Lung (tissue), 11 donors: ENCODE measurements at regions not wholly inside any gene's neighbourhood (a gene's known extent, or its start where the extent isn't known, plus 50 kb on each side); places are given as distances from the start of the nearest gene placed in this dataset.

Experiments used
- ATAC-seq: fragments of 200-7000 bp; cut with Tn5 transposase; one replicate; pipeline ENCODE4 v1.9.1; 2020; ENCODE audit warnings: moderate number of reproducible peaks; ENCODE audit not compliant: insufficient read depth, low FRiP score
- DNase-seq, 3 donors: peaks; one replicate each; pipeline ENCODE4 v3.0.0-alpha.2; 2013 to 2017
- H3K27ac ChIP-seq, 2 donors: one replicate each; pipeline ENCODE4 v1.5.1; 2013; ENCODE audit warnings: mild to moderate bottlenecking in 2 of 2, moderate library complexity in 2 of 2, control low read depth in 1 of 2, inconsistent platforms in 1 of 2, low read depth in 1 of 2, low read length in 1 of 2
- H3K27me3 ChIP-seq, 3 donors: one replicate each; pipeline ENCODE4 v1.5.1; 2013; ENCODE audit warnings: low read length in 2 of 3; ENCODE audit not compliant: control insufficient read depth in 3 of 3, insufficient read depth in 3 of 3
- H3K36me3 ChIP-seq, 4 donors: one replicate each; pipeline ENCODE4 v1.5.1; 2013; ENCODE audit warnings: low read length in 4 of 4, mild to moderate bottlenecking in 1 of 4, moderate library complexity in 1 of 4; ENCODE audit not compliant: control insufficient read depth in 4 of 4, insufficient read depth in 4 of 4
- H3K4me1 ChIP-seq, 5 donors: one replicate each; pipeline ENCODE4 v1.5.1; 2013; ENCODE audit warnings: low read length in 5 of 5, mild to moderate bottlenecking in 2 of 5, moderate library complexity in 1 of 5; ENCODE audit not compliant: control insufficient read depth in 5 of 5, insufficient read depth in 5 of 5
- H3K4me3 ChIP-seq: one replicate; pipeline ENCODE4 v1.5.1; 2013; ENCODE audit warnings: mild to moderate bottlenecking, control low read depth, moderate library complexity
- H3K9ac ChIP-seq, 2 donors: one replicate each; pipeline ENCODE4 v1.5.1; 2013; ENCODE audit warnings: low read length in 2 of 2, control low read depth in 1 of 2; ENCODE audit not compliant: insufficient read depth in 1 of 2
- H3K9me3 ChIP-seq, 4 donors: one replicate each; pipeline ENCODE4 v1.5.1; 2013; ENCODE audit warnings: low read length in 3 of 4, mild to moderate bottlenecking in 1 of 4, moderate library complexity in 1 of 4; ENCODE audit not compliant: control insufficient read depth in 4 of 4, insufficient read depth in 3 of 4
- WGBS, 2 donors: extraction: QIAGEN DNeasy Blood & Tissue Kit; methylation state at CpG; one replicate each; pipeline ENCODE4 v1.1.7; 2013; 5-methylcytosine and 5-hydroxymethylcytosine counted together
- TF ChIP-seq, protein P1 (sequence below): IDR thresholded peaks from 2 replicates; pipeline ENCODE4 v1.5.1; 2012; ENCODE audit warnings: mild to moderate bottlenecking; ENCODE audit errors: control extremely low read depth, extremely low read depth
- donor health status: control.
- donor health status: control.
- donor health status: Bipolar disorder and iron deficiency.
- donor health status: healthy.
- donor health status: DM: yes; HTN: yes; CAD: no.

DNA sequence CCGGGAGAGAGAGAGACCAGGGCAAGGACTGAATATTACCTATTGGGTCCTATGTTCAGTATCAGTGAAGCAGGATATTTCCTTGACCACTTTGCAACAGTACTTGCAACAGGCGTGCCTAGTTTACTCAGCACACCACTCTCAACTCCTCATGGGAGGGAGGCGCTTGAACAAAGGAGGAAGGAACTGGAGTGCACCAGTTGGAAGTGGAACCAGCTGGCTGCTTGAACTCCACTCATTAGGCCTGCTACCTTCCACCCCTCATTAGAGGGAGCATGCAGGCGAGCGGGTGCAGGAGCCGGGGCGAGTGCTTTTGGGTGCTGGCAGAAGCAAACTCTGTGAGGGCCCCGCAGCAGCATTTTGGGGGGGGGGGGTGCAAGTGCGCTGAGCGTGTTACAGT, 1369.6 kb upstream of the RAG2 start:
- TF ChIP-seq, protein P1, sequence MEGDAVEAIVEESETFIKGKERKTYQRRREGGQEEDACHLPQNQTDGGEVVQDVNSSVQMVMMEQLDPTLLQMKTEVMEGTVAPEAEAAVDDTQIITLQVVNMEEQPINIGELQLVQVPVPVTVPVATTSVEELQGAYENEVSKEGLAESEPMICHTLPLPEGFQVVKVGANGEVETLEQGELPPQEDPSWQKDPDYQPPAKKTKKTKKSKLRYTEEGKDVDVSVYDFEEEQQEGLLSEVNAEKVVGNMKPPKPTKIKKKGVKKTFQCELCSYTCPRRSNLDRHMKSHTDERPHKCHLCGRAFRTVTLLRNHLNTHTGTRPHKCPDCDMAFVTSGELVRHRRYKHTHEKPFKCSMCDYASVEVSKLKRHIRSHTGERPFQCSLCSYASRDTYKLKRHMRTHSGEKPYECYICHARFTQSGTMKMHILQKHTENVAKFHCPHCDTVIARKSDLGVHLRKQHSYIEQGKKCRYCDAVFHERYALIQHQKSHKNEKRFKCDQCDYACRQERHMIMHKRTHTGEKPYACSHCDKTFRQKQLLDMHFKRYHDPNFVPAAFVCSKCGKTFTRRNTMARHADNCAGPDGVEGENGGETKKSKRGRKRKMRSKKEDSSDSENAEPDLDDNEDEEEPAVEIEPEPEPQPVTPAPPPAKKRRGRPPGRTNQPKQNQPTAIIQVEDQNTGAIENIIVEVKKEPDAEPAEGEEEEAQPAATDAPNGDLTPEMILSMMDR: no peak
- Histone ChIP-seq H3K4me1 (peaks cover 0 to 4% (median 0%) of the 10 kb centered on the region in 5 donors), H3K27ac (no peak overlapping the region), H3K9ac (no peak overlapping the region), H3K36me3 (no peaks in the 10 kb centered on the region), H3K9me3 (peaks cover 0 to 5% (median 0%) of the 10 kb centered on the region in 4 donors), H3K4me3 (no peak overlapping the region), H3K27me3 (no peaks in the 10 kb centered on the region)
- no peak for ATAC-seq
- 80 to 92% methylated on average over 10 of the region's 10 CpGs for WGBS, 2 donors
- DNase-seq: no peak

DNA sequence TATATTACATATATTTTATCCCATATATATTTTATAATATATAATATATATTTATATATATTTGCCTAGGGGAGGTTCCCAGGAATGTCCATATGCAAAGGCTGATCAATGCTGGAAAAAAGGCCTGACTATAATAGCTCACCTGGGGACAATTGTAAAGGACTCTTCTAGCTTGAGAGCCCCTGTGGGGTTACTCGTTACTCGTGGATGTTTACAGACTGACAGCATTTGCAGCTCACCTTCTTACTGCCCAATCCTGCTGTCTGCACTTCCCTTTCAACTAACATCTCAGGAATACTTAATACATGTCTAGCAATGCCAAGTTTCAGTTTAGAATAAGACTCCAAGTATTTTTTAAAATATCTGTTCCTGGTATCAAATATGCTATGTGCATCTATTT, 1365.4 kb upstream of the RAG2 start:
- peaks cover 0 to 5% (median 0%) of the 10 kb centered on the region in 4 donors for H3K9me3 ChIP-seq
- 63 to 94% methylated on average over 2 of the region's 2 CpGs for WGBS, 2 donors
- no peak overlapping the region for H3K27ac ChIP-seq
- ATAC-seq: no peak
- TF ChIP-seq, protein P1: no peak
- H3K36me3 ChIP-seq: no peaks in the 10 kb centered on the region
- peaks cover 0 to 4% (median 0%) of the 10 kb centered on the region in 5 donors for H3K4me1 ChIP-seq
- DNase-seq: no peak
- no peak overlapping the region for H3K9ac ChIP-seq
- H3K27me3 ChIP-seq: no peaks in the 10 kb centered on the region
- no peak overlapping the region for H3K4me3 ChIP-seq

DNA sequence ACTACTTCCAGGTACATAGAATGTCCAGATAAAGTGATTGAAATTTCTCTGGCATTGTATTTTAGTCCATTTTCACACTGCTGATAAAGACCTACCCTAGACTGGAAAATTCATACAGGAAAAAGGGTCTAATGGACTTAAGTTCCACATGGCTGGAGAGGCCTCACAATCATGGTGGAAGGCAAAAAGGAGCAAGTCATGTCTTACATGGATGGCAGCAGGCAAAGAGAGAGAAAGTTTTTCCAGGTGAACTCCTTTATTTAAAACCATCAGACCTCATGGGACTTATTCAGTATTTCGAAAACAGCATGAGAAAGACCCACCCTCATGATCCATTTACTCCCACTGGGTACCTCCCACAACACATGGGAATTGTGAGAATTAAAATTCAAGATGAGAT, 1359.7 kb upstream of the RAG2 start:
- Histone ChIP-seq H3K36me3 (no peaks in the 10 kb centered on the region), H3K9ac (no peak overlapping the region), H3K27me3 (no peaks in the 10 kb centered on the region), H3K9me3 (peaks cover 0 to 5% (median 1%) of the 10 kb centered on the region in 4 donors), H3K4me3 (no peak overlapping the region), H3K4me1 (no peaks in the 10 kb centered on the region), H3K27ac (no peak overlapping the region)
- ATAC-seq: no peak
- 67 to 72% methylated on average over 1 of the region's 1 CpG for WGBS, 2 donors
- TF ChIP-seq, protein P1: no peak
- no peak for DNase-seq

DNA sequence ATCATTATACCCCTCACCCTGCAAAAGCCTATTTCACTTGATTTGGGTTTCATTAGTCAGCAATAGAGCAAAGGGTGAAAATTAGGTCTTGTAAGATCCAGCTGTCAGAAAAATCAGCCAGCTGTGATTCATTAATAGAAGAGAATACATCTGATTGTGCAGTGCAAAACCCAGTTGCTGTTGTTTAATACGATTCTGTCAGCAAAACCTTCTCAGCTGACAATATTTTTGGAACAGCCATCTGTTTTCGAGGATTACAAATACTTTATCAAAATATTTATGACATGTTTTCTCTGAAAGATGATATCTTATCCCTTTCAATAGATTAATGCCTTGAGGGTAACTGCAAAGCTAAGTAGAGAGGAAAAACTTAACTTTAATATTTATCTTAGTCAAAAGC, 1354.0 kb upstream of the RAG2 start:
- ATAC-seq: no peak
- 46 to 67% methylated on average over 2 of the region's 2 CpGs for WGBS, 2 donors

More for the DNA sequence above, 1354.0 kb upstream of the RAG2 start:
- TF ChIP-seq, protein P1: no peak
- no peak overlapping the region for H3K4me3 ChIP-seq
- H3K27me3 ChIP-seq: no peaks in the 10 kb centered on the region
- H3K4me1 ChIP-seq: peaks cover 0 to 8% (median 0%) of the 10 kb centered on the region in 5 donors
- no peaks in the 10 kb centered on the region for H3K9me3 ChIP-seq
- H3K9ac ChIP-seq: no peak overlapping the region
- H3K36me3 ChIP-seq: no peaks in the 10 kb centered on the region
- no peak for DNase-seq
- no peak overlapping the region for H3K27ac ChIP-seq
